RCC 7860 (cell line): ENCODE measurements at regions not wholly inside any gene's neighbourhood (a gene's known extent, or its start where the extent isn't known, plus 50 kb on each side); places are given as distances from the start of the nearest gene placed in this dataset.
"Not testable (repeated sequence)": the region's sequence is repeated elsewhere in the genome, so short reads cannot be mapped to it uniquely, and the experiment has no call there.

Experiments used
- DNase-seq: peaks from one replicate; pipeline ENCODE4 v3.0.0-alpha.2; 2015; ENCODE audit warnings: low spot score
- FAIRE-seq: peaks from 2 replicates; lab custom pipeline; 2012; peaks lifted over from hg19 to GRCh38; lab: Jason Lieb, UNC

DNA sequence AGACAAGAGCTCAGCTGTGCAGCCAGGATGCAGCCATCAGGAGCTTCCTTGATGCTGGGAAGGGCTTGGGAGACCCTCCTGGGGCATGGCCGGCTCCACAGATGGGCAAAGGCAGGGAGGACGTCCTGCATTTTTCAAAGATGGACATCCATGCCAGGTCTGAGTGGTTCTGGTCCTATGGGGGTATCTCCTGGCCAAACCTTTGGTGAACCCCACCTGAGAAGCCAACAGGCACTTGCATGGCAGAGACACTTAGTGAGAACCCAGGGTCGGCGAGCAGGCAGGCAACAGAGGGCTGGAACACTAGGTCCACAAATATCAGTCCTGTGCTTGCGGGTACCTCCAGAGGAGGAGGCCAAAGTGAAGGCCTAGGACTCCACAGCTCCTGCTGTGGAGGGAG is 70.0 kb downstream of the KCTD15 start:
- FAIRE-seq (no peak), DNase-seq (no peak)

DNA sequence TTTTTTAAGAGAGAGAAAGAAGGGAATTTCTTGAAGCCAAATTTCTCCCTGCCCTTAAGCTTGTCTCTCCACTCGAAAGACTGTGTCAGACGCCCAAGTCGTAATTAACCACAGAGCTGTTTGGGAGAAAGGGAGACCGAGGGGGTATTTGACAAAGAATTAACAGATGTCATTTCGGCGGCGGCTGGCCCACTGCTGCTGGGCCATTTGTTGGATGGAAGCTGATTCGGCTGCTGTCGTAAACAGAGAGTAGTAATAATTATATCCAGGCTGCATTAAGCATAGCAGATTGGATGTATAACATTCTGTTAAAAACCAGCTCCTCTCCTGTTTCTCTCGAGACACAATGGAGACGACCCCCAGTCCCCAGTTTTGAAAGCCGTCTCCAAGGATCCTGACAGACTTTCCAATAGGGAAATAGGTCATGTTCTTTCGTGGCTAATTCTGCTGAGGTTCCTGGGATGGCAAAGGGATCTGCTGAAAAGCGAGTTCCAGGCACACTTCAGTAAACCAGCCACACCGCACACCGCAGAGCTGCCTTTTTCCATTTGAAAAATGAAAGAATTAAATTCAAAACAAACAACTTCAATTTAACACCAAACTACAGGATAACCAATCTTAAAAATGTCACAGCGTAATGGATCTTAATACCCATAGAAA is 71.5 kb downstream of the KCTD15 start:
- FAIRE-seq: no peak

DNA sequence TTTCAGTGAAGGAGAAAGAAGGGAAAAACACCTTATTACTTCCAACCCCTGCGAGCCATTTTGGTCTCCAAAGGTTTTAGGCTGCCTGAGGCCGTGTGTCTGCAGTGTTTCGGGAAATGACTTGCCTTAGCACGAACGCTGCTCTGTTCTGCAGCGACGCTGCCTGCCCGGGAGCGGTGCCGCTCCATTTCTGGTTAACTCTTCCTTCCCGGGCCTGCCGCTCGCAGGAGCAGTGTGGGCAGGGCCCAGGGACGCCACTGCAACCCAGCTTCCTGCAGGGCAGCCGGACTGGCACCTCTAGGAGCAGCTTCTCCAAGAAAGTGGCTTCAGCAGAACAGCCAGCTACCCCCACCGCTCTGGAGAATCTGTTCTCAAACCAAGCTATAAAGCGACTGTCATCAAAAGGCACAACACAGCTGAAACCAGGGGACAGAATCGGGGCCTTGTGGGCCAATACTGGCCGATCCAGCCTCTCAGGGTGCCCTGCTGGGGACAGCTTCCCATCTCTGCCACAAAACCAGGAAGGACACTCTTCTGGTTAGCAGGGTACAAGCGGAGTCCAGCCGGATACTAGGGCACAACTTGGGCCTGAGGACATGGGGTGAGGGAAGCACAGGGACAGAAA is 72.2 kb downstream of the KCTD15 start:
- DNase-seq (no peak), FAIRE-seq (no peak)

More for the DNA sequence above, 71.5 kb downstream of the KCTD15 start:
- DNase-seq: no peak

DNA sequence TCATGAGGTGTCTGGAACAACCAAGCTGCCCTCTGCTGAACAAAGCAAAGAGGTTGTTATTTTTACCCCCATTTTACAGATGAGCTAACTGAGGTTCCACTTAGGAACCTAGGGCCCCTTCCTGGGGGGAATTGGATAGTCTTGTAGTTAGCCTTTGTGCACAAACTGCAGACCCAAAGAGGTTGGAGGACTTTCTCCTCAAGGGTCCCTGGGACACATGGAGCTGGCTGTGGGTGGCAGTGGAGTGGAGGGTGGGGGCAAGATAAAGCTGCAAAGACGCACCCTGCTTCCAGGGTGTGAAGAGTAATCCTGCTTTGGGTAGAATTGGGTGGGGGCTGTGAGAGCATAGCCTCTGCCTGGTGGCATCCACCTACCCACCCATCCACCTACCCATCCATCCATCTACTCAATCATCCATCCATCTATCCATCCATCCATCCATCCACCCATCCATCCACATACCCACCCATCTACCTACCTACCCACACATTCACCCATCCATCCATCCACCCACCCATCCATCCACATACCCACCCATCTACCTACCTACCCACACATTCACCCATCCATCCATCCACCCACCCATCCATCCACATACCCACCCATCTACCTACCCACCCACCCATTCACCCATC is 73.7 kb downstream of the KCTD15 start:
- FAIRE-seq, DNase-seq: not testable (repeated sequence)

DNA sequence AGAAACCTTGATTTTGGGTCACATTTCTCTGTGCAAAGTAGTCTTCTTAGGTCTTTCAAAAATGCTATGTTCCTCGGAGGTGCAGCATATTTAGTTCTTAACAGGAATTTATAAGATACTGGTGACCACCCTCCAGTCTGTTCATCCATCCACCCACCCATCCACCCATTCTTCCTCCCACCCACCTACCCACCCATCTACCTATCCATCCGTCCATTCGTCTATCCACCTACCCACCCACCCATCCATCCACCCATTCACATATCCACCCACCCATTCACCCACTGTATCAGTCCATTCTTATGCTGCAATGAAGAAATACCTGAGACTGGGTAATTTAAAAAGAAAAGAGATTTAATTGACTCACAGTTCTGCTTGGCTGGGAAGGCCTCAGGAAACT is 74.9 kb downstream of the KCTD15 start:
- no peak for DNase-seq
- FAIRE-seq: no peak

DNA sequence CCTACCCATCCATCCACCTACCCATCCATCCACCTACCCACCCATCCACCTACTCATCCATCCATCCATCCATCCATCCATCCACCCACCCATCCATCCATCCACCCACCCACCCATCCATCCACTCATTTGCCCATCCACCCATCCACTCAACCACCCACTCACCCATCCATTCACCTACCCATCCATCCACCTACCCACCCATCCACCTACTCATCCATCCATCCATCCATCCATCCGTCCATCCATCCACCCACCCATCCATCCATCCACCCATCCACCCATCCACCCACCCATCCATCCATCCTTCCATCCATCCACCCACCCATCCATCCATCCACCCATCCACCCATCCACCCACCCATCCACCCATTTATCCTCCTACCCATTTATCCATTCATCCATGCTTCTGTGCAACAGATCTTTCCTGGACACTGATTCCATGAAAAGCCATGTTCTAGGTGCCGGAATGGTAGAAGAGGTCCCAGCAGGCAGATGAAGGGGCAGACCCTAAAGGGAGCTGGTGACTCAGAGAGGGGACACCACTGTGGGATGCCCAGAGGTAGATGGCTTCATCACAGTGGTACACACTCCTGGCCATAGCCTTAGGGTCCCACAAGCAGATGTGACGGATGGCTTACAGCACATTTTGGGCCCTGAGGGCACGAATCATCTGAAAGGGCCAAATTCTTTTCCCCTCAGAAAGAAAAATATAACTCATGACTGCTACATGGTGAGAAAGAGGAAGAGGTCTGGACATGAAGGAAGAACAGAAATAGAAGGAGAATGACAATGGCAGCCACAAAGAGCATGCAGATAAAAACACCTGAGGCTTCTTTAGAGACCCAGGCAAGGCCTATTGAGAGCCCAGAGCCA is 76.0 kb downstream of the KCTD15 start:
- DNase-seq (no peak), FAIRE-seq (no peak)

DNA sequence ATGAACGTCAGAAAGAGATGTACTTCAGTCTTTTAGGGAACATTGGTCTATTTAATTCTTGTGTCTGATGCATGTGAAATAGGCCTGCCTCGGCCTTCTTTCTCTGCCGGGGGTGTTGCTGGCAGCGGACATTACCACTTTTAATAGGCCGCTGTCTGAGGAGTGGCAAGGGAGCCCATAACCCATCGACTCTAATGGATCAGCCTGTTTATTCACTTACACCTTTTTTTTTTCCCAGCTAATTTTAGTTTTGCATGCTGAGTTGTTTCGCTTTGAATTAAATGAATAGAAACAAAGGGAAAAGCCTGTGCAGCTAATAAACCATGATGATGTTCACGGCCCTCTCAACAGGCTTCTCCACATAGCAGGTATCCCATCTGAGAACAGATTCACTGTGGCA is 78.4 kb downstream of the KCTD15 start:
- FAIRE-seq: no peak
- DNase-seq: no peak

DNA sequence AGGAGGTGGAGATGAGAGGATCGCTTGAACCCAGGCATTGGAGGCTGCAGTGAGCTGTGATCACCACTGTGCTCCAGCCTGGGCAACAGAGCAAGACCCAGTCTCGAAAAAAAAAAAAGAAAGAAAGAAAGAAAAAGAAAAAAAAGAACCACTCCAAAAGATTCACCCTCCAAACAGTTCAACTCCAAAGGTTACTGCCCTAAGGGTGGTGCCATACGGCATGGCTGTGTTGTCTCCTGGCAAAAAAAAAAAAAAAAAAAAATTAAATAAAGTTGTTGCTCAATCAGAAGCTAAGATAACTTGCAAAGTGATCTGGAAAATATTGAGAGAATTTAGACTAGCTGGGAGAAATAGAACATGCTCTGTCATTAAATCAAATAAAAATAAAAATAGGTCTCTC is 79.5 kb downstream of the KCTD15 start:
- FAIRE-seq: no peak
- DNase-seq: no peak

DNA sequence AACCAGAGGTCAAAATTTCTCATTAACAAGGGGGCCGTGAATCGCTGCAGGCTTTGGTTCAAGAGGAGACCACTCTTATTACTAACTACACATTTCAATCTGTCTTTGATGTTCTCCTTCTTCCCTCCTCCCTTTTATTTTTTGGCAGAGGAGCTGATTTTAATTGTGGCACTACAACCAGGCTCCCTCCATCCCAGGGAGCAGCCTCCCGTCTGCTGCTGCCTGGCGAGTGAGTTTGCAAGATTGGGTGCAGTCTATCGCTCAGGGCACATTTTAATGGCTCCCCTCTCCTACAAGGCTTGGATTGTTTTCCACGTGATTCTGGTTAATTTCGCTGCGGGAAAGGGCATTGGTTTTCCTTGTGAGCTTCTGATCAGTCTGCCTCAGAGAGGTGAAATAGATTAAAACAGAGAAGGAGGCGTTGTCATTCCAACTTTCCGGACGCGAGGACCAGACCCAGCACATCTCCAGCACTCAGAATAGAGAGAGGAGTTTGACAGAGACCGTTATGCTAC is 81.4 kb downstream of the KCTD15 start:
- no peak for FAIRE-seq
- no peak for DNase-seq

DNA sequence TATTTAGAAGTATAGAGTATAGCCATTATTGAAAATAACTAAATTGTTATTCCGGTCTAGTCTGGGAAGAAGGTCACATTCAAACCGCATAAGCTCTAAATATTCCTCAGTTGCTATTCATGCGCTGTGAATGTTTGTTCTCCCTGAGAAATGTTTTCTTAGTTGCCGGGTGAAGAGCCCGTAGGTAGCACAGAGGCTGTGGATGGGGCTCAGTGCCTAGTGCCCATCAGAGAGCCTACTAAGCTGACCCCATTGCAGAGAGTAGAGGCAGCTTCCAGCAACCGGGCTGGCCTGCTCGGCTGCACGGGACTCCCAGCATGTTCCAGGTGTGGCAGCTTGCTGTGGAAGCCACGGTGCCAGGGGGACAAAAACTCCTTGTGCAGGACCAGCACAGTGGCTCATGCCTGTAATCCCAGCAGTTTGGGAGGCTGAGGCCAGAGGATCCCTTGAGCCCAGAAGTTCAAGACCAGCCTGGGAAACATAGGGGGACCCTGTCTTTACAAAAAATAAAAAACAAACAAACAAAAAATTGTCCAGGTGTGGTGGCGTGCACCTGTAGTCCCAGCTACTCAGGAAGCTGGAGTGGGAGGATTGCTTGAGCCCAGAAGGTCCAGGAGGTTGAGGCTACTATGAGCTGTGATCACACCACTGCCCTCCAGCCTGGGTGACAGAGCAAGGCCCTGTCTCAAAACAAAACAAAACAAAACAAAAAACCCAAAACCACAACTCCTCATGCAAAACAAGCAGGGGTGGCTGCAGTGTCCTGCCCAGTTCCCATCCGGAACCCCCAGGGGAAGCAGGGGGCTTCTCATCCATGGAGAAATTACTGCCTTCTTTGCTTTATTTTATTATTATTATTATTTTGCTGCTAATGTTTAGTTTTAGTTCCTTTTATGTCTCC is 82.5 kb downstream of the KCTD15 start:
- DNase-seq (no peak), FAIRE-seq (no peak)

DNA sequence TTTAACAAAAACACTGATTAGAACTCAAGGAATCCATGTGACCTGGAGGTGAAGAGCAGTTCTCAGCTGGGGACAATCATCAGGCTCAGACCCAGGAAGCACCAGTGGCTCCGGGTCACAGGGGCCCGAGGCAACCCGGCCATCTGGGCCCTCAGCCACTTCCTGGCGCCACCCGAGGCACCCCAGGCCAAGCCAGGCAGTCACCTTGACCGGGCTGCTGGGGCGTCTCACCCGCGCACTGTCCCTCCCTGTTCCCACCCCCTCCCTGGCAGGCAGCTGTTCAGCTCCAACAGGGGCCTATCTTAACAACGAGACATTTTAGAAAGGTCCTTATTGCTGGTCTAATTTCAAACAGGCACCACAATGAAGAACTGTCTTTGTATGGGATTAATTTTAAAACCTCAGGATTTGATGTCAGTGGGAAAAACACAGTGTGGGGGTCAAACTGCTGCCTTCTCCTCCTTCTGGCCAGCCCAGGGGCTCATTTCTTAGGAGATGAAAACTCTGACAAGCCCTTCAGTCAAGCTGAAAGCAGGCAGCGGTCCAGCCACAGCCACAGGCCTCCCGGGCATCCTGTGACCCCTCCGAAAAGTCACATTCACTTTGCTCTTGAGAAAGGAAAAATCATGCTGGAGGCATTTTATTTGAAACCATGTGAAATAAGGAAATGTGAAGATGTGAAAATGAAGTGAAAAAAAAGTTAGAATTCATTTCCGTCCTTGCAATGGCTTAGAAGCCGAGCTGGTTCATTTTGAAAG is 83.3 kb downstream of the KCTD15 start:
- no peak for FAIRE-seq
- DNase-seq: no peak

DNA sequence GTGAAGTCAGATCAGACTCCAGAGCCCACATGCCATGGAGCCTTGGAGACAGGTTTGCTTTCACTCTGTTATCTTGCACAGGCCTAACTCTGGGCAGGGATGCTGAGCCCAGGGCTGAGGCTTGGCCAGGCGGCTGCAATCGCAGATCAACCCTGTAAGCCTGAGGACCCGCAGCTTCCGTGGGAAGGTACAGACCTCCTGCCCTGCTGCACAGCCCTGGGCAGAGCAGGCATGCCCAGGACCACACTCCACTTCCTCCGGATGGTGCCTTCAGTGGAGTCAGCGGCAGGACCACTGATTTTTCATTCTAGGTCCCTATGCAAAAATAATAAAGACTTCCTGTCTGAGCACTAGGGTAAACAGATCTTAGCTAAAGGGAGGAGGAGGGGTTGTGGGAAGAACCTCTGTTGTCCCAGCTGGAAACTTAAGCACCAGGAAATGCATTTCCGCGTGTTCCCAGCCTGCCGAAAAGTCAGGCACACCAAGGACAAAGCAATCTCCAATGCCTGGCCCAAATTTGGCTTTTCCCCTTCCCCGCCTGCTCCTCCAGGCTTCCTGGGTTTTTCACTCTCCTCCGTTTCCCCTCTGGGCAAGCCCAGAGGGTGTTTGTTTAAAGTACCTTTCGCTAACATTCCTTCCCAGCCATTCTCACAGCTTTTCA is 87.3 kb downstream of the KCTD15 start:
- DNase-seq (no peak), FAIRE-seq (no peak)

DNA sequence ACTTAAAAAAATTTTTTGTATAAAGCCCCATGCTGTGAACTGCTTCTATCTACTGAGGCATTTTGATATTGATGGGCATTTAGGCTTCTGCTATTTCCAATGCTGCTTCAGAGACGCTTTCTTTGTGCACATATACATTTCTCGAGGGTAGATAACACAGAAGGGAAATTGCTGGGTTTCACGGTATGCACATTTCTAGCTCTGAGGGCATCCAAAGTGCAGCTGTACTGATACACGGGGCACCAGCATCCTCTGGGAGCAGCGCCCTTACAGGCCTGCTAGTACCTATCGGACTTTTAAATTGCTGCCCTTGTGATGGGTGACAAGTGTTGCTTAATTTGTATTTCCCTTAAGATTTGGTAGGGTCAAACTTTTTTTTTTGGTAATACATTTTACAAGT is 88.6 kb downstream of the KCTD15 start:
- DNase-seq (no peak), FAIRE-seq (no peak)

DNA sequence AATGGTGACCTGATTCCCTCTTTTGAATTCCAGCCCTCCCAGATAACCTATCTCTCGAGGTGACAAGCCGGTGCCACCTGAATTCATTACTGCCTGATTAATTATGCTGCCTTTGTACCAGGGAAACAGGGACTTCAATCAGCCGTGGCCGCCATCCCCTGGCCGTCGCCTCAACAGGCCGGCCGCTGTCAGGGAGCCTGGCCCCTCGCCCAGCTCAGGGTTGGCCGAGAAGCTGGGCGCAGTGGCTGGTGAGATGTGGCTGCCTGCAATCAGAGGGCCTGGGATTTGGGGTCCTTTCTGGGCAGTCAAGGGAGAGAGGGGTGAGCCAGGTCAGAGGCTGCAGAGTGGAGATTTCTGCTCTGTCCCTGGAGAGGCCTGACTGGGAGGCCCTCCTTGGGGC is 91.2 kb downstream of the KCTD15 start:
- FAIRE-seq (no peak), DNase-seq (no peak)

DNA sequence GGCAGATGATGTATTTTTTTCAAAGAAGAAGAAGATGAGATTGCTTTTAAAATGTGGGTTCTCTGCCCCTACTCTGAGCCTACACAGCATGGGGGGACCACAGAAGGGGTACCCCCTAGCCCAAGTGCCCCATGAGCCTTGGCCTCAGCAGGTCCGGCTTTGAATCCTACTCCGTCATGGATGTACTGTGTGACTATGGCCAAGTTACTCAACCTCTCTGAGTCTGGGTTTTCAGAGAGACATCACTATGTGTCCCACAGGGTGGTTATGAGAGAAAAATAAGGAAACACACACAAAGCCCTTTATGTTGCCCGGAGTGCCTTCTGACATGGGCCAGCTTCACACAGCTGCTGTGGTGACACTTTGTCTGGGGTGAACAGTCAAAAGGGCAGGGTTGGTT is 92.0 kb downstream of the KCTD15 start:
- FAIRE-seq (no peak), DNase-seq (no peak)

DNA sequence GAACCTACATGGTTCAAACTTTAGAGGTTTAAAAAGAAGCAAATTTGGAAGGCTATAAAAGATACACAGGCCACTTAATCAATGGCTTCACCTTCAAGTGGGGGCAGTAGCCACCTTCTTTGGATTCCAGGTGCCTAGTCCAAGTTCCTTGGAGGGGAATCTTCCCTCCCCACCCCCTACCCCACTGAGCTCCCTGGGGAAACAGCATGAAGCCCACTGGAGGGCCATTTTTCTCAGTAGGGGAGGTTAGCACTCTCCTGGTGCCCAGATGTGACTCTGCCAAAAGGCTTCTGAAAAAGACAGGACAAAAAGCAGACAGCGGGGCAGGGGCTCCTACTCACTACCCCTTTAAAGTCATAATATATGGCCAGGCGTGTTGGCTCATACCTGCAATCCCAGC is 93.9 kb downstream of the KCTD15 start:
- FAIRE-seq: no peak
- DNase-seq: no peak

DNA sequence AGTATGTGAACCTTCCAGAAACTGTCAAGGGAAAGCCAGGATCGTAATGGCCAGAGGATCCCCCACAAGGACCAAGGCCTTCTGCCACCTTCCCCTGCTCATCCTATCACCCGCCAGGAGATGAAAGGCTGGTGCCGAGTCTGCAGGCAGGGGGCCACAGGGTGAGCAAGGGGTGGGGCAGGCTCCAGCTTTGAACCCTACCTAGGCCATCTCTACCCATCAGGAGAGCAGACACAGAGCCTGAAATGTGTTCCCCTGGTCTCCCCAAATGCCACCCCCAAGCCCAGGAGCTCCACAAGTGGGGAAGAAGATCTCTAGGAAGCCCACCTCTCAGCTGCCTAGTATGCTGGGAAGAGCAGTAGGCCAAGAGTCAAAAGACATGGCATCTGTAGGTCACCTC is 95.1 kb downstream of the KCTD15 start:
- FAIRE-seq: no peak
- DNase-seq: no peak

DNA sequence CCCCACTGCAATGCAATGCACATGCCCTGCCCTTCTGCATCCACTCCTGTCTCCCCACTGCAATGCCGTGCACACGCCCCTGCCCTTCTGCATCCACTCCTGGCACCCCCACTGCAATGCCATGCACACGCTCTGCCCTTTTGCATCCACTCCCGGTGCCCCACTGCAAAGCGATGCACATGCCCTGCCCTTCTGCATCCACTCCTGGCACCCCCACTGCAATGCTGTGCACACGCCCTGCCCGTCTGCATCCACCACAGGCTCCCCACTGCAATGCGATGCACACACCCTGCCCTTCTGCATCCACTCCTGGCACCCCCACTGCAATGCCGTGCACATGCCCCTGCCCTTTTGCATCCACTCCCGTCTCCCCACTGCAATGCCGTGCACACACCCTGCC is 98.1 kb downstream of the KCTD15 start:
- FAIRE-seq (no peak), DNase-seq (no peak)

DNA sequence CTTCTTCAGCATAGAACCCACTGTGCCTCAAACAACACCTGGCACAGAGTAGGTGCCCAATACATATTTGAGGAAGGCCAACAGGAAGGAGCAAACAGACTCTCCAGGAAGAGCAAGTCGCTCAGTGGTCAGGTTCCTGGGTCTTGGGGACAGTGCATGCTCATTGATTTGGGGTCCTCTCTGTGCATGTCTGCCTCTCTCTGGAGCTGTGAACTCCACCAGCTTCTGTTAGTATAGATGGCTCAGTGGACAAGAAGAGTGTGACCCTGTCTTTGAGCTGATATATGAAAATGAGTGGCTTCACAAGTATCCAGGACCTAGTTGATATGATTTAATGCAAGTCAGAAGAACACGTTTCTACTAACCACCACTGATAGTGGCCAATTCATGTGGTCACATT is 98.7 kb downstream of the KCTD15 start:
- DNase-seq (no peak), FAIRE-seq (no peak)
